ENCODE measurements at regions not wholly inside any gene's neighbourhood (a gene's known extent, or its start where the extent isn't known, plus 50 kb on each side); places are given as distances from the start of the nearest gene placed in this dataset.

- WGBS (ENCODE audit: insufficient coverage), result 60% methylated on average over 5 of the region's 6 CpGs
- CTCF ChIA-PET, result no interaction called here
- Histone ChIP-seq H3K4me3 (ENCODE audit: control insufficient read depth in 1 of 2, extremely low read depth in 1 of 2, low read length in 1 of 2) (no peak overlapping the region), H3K9me3 (no peaks in the 10 kb centered on the region), H3K27me3 (replicated peaks in 1 of 2; ENCODE audit: control insufficient read depth in 2 of 2, extremely low read depth in 1 of 2, insufficient read depth in 2 of 2, low read length in 1 of 2) (peaks cover 0 to 43% of the 10 kb centered on the region in 2 experiments), H3K4me1 (ENCODE audit: control insufficient read depth in 1 of 2, extremely low read depth in 1 of 2, insufficient read depth in 2 of 2, low read length in 2 of 2) (no peaks in the 10 kb centered on the region), H3K27ac (ENCODE audit: low read length) (no peak overlapping the region), H3K36me3 (ENCODE audit: control insufficient read depth in 2 of 2, extremely low read depth in 1 of 2, insufficient read depth in 1 of 2, low read length in 1 of 2) (no peaks in the 10 kb centered on the region)
- H3K27ac Mint-ChIP-seq, result no peak overlapping the region
- peaks cover 4 to 13% (median 12%) of the 10 kb centered on the region in 3 donors for H3K9me3 Mint-ChIP-seq
- H3K4me3 Mint-ChIP-seq, result no peak overlapping the region
- H3K27me3 Mint-ChIP-seq, result peaks cover 11 to 15% of the 10 kb centered on the region in 2 donors
- H3K36me3 Mint-ChIP-seq, result no peaks in the 10 kb centered on the region
- POLR2A ChIA-PET, result no interaction called here
- no peaks in the 10 kb centered on the region for H3K4me1 Mint-ChIP-seq
- DNase-seq, result peak in 1 of 35 experiments; percentile 19
- ATAC-seq (replicated peaks in 1 of 4), result no peak
Measured at GRCh38 chr22:49290711-49291110, 537.0 kb downstream of the BRD1 start.

GRCh38 chr22:49289822-49290679 lies 537.6 kb downstream of the BRD1 start:
- DNase-seq (peak in 1 of 35 experiments; percentile 13), ATAC-seq (replicated peaks in 1 of 4) (no peak)
- Histone ChIP-seq H3K27me3 (replicated peaks in 1 of 2; ENCODE audit: control insufficient read depth in 2 of 2, extremely low read depth in 1 of 2, insufficient read depth in 2 of 2, low read length in 1 of 2) (peaks cover 0 to 42% of the 10 kb centered on the region in 2 experiments), H3K36me3 (ENCODE audit: control insufficient read depth in 2 of 2, extremely low read depth in 1 of 2, insufficient read depth in 1 of 2, low read length in 1 of 2) (no peaks in the 10 kb centered on the region), H3K9me3 (no peaks in the 10 kb centered on the region), H3K4me1 (ENCODE audit: control insufficient read depth in 1 of 2, extremely low read depth in 1 of 2, insufficient read depth in 2 of 2, low read length in 2 of 2) (no peaks in the 10 kb centered on the region), H3K4me3 (ENCODE audit: control insufficient read depth in 1 of 2, extremely low read depth in 1 of 2, low read length in 1 of 2) (no peak overlapping the region), H3K27ac (ENCODE audit: low read length) (no peak overlapping the region)
- Mint-ChIP-seq H3K27ac (no peak overlapping the region), H3K36me3 (no peaks in the 10 kb centered on the region), H3K9me3 (peaks cover 4 to 13% (median 12%) of the 10 kb centered on the region in 3 donors), H3K27me3 (peaks cover 11 to 12% of the 10 kb centered on the region in 2 donors), H3K4me1 (no peaks in the 10 kb centered on the region), H3K4me3 (no peak overlapping the region)
- WGBS (ENCODE audit: insufficient coverage), result 76% methylated on average over 22 of the region's 24 CpGs
- POLR2A ChIA-PET, result no interaction called here
- CTCF ChIA-PET, result no interaction called here

- no peaks in the 10 kb centered on the region for H3K4me1 ChIP-seq (ENCODE audit: control insufficient read depth in 1 of 2, extremely low read depth in 1 of 2, insufficient read depth in 2 of 2, low read length in 2 of 2)
- no peak overlapping the region for H3K4me3 ChIP-seq (ENCODE audit: control insufficient read depth in 1 of 2, extremely low read depth in 1 of 2, low read length in 1 of 2)
- no peak overlapping the region for H3K27ac ChIP-seq (ENCODE audit: low read length)
- Mint-ChIP-seq H3K4me1 (no peaks in the 10 kb centered on the region), H3K9me3 (no peaks in the 10 kb centered on the region), H3K36me3 (no peaks in the 10 kb centered on the region), H3K27me3 (peaks cover 35 to 37% of the 10 kb centered on the region in 2 donors), H3K27ac (no peak overlapping the region), H3K4me3 (no peak overlapping the region)
- no peaks in the 10 kb centered on the region for H3K9me3 ChIP-seq
- CTCF ChIA-PET, result no interaction called here
- no peak for DNase-seq
- no peak for ATAC-seq (replicated peaks in 1 of 4)
- no peaks in the 10 kb centered on the region for H3K36me3 ChIP-seq (ENCODE audit: control insufficient read depth in 2 of 2, extremely low read depth in 1 of 2, insufficient read depth in 1 of 2, low read length in 1 of 2)
- H3K27me3 ChIP-seq (replicated peaks in 1 of 2; ENCODE audit: control insufficient read depth in 2 of 2, extremely low read depth in 1 of 2, insufficient read depth in 2 of 2, low read length in 1 of 2), result peaks cover 0 to 45% of the 10 kb centered on the region in 2 experiments
- POLR2A ChIA-PET, result no interaction called here
- 79% methylated on average over 5 of the region's 15 CpGs for WGBS (ENCODE audit: insufficient coverage)
Measured at GRCh38 chr22:49286181-49286760, 541.4 kb downstream of the BRD1 start.

- H3K9me3 ChIP-seq, result no peaks in the 10 kb centered on the region
- Mint-ChIP-seq H3K36me3 (no peaks in the 10 kb centered on the region), H3K4me3 (no peak overlapping the region), H3K9me3 (peaks cover 8 to 9% (median 8%) of the 10 kb centered on the region in 3 donors), H3K4me1 (no peaks in the 10 kb centered on the region), H3K27ac (no peak overlapping the region), H3K27me3 (peaks cover 37 to 40% of the 10 kb centered on the region in 2 donors)
- WGBS (ENCODE audit: insufficient coverage), result 84% methylated on average over 14 of the region's 15 CpGs
- DNase-seq (no peak), ATAC-seq (replicated peaks in 1 of 4) (no peak)
- H3K4me1 ChIP-seq (ENCODE audit: control insufficient read depth in 1 of 2, extremely low read depth in 1 of 2, insufficient read depth in 2 of 2, low read length in 2 of 2), result no peaks in the 10 kb centered on the region
- peaks cover 0 to 37% of the 10 kb centered on the region in 2 experiments for H3K27me3 ChIP-seq (replicated peaks in 1 of 2; ENCODE audit: control insufficient read depth in 2 of 2, extremely low read depth in 1 of 2, insufficient read depth in 2 of 2, low read length in 1 of 2)
- no peak overlapping the region for H3K27ac ChIP-seq (ENCODE audit: low read length)
- no peak overlapping the region for H3K4me3 ChIP-seq (ENCODE audit: control insufficient read depth in 1 of 2, extremely low read depth in 1 of 2, low read length in 1 of 2)
- H3K36me3 ChIP-seq (ENCODE audit: control insufficient read depth in 2 of 2, extremely low read depth in 1 of 2, insufficient read depth in 1 of 2, low read length in 1 of 2), result no peaks in the 10 kb centered on the region
- ChIA-PET CTCF (no interaction called here), POLR2A (no interaction called here)
Measured at GRCh38 chr22:49284931-49285330, 542.7 kb downstream of the BRD1 start.

- Mint-ChIP-seq H3K36me3 (no peaks in the 10 kb centered on the region), H3K4me3 (no peak overlapping the region), H3K4me1 (no peaks in the 10 kb centered on the region), H3K9me3 (peaks cover 8 to 12% (median 9%) of the 10 kb centered on the region in 3 donors), H3K27me3 (peaks cover 37 to 40% of the 10 kb centered on the region in 2 donors), H3K27ac (no peak overlapping the region)
- no peak overlapping the region for H3K27ac ChIP-seq (ENCODE audit: low read length)
- no peak overlapping the region for H3K4me3 ChIP-seq (ENCODE audit: control insufficient read depth in 1 of 2, extremely low read depth in 1 of 2, low read length in 1 of 2)
- H3K4me1 ChIP-seq (ENCODE audit: control insufficient read depth in 1 of 2, extremely low read depth in 1 of 2, insufficient read depth in 2 of 2, low read length in 2 of 2), result no peaks in the 10 kb centered on the region
- 77% methylated on average over 20 of the region's 23 CpGs for WGBS (ENCODE audit: insufficient coverage)
- CTCF ChIA-PET, result interaction anchor here in 1 of 2 donors (0.6 kb wide), 1 partner anchor 14 kb away, joined by 3 read pairs; no protein-coding TSS in a partner anchor
- ATAC-seq (replicated peaks in 1 of 4), result no peak
- no peaks in the 10 kb centered on the region for H3K36me3 ChIP-seq (ENCODE audit: control insufficient read depth in 2 of 2, extremely low read depth in 1 of 2, insufficient read depth in 1 of 2, low read length in 1 of 2)
- DNase-seq, result no peak
- POLR2A ChIA-PET, result no interaction called here
- H3K9me3 ChIP-seq, result no peaks in the 10 kb centered on the region
- peaks cover 0 to 37% of the 10 kb centered on the region in 2 experiments for H3K27me3 ChIP-seq (replicated peaks in 1 of 2; ENCODE audit: control insufficient read depth in 2 of 2, extremely low read depth in 1 of 2, insufficient read depth in 2 of 2, low read length in 1 of 2)
Measured at GRCh38 chr22:49284056-49284784, 543.5 kb downstream of the BRD1 start.

GRCh38 chr22:49282596-49282995 lies 545.1 kb downstream of the BRD1 start:
- 78% methylated on average over 9 of the region's 12 CpGs for WGBS (ENCODE audit: insufficient coverage)
- H3K4me1 Mint-ChIP-seq, result no peaks in the 10 kb centered on the region
- H3K27ac Mint-ChIP-seq, result no peak overlapping the region
- DNase-seq, result no peak
- H3K27me3 ChIP-seq (replicated peaks in 1 of 2; ENCODE audit: control insufficient read depth in 2 of 2, extremely low read depth in 1 of 2, insufficient read depth in 2 of 2, low read length in 1 of 2), result peaks cover 0 to 41% of the 10 kb centered on the region in 2 experiments
- no peaks in the 10 kb centered on the region for H3K9me3 ChIP-seq
- ChIA-PET POLR2A (no interaction called here), CTCF (no interaction called here)
- no peak for ATAC-seq (replicated peaks in 1 of 4)
- H3K9me3 Mint-ChIP-seq, result peaks cover 8 to 12% (median 9%) of the 10 kb centered on the region in 3 donors
- H3K27ac ChIP-seq (ENCODE audit: low read length), result no peak overlapping the region
- H3K4me1 ChIP-seq (ENCODE audit: control insufficient read depth in 1 of 2, extremely low read depth in 1 of 2, insufficient read depth in 2 of 2, low read length in 2 of 2), result no peaks in the 10 kb centered on the region
- no peaks in the 10 kb centered on the region for H3K36me3 Mint-ChIP-seq
- no peak overlapping the region for H3K4me3 Mint-ChIP-seq
- H3K36me3 ChIP-seq (ENCODE audit: control insufficient read depth in 2 of 2, extremely low read depth in 1 of 2, insufficient read depth in 1 of 2, low read length in 1 of 2), result no peaks in the 10 kb centered on the region
- peaks cover 26 to 41% of the 10 kb centered on the region in 2 donors for H3K27me3 Mint-ChIP-seq
- H3K4me3 ChIP-seq (ENCODE audit: control insufficient read depth in 1 of 2, extremely low read depth in 1 of 2, low read length in 1 of 2), result no peak overlapping the region

All from T-cell (primary cell).